ENCODE measurements at regions not wholly inside any gene's neighbourhood (a gene's known extent, or its start where the extent isn't known, plus 50 kb on each side); places are given as distances from the start of the nearest gene placed in this dataset.

DNA sequence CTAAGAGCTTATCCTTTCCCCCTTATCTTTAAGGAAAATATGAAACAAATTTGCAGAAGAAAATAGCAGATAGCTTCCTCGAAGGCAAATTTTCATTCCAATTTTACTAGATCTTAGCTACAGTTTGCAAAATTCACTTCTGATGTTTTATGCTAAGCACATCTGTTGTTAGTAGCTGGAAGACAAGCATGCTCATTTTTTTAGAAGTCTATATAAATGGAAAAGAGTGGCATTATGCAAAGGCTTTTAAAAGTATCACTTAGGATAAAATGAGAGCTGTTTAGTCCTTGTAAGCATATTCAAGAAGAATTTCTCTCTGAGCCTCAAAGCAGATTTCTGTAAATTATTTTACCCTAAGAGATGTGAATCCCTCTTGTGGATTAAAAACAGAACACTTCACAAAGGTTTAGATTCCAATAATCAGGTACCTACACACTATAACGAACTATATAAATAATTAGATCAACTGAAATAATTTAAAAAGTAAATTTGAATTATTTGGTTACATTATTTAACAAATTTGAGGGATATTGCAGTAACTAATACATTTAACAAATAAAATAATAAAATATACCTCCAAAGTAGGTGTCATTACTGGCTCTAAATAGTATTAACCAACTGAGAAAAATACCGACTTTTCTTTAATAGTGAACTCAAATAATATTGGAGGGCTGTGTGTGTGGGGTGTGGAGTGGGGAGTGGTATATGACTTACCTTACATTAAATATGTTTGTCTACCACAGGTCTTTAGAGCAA, 307.1 kb downstream of the SEMA3D start:
- 62 to 81% methylated on average over 3 of the region's 3 CpGs for WGBS, 2 donors
- Histone ChIP-seq H3K4me1 (no peaks in the 10 kb centered on the region), H3K27ac (no peak overlapping the region), H3K9me3 (no peaks in the 10 kb centered on the region), H3K27me3 (no peaks in the 10 kb centered on the region), H3K36me3 (no peaks in the 10 kb centered on the region), H3K4me3 (no peak overlapping the region)
- intact Hi-C loops (cut with DNase I) = no loop called here
- DNase-seq = no peak
- TF ChIP-seq, protein P1, sequence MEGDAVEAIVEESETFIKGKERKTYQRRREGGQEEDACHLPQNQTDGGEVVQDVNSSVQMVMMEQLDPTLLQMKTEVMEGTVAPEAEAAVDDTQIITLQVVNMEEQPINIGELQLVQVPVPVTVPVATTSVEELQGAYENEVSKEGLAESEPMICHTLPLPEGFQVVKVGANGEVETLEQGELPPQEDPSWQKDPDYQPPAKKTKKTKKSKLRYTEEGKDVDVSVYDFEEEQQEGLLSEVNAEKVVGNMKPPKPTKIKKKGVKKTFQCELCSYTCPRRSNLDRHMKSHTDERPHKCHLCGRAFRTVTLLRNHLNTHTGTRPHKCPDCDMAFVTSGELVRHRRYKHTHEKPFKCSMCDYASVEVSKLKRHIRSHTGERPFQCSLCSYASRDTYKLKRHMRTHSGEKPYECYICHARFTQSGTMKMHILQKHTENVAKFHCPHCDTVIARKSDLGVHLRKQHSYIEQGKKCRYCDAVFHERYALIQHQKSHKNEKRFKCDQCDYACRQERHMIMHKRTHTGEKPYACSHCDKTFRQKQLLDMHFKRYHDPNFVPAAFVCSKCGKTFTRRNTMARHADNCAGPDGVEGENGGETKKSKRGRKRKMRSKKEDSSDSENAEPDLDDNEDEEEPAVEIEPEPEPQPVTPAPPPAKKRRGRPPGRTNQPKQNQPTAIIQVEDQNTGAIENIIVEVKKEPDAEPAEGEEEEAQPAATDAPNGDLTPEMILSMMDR (IDR thresholded peaks at IDR 0.05) = no peak
- TF ChIP-seq POLR2AphosphoS5 (IDR thresholded peaks at IDR 0.05) (no peak), POLR2A (IDR thresholded peaks at IDR 0.05) (no peak), EP300 (IDR thresholded peaks at IDR 0.05) (no peak)

DNA sequence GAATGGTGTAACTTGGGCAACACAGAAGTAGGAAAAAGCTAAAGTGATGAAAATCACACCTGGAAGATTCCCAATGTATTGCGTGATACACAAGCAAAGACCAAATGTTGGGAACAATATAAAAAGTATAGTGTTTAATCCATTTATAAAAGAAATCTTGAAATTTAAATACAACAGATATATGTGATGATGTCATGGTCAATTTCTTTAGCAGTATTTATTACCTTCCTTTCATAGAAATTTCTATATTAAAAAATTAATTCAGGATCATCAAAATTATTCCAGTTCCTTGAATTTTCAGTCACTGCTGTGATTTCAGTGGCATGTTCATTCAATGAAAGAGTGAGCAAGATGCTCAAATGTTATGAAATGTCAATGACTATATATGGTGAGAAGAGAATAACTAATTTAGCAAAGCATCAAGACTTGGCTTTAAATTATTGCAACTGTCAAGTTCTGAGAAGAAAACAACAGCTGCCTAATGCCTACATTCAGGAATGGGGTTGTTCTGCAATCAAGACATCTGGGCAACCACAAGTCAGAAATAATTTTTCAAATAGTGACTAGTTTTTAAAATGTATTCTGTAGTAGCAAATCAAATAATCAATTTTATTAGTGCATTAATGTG, 308.8 kb downstream of the SEMA3D start:
- H3K27ac ChIP-seq = no peak overlapping the region
- H3K36me3 ChIP-seq = no peaks in the 10 kb centered on the region
- TF ChIP-seq EP300 (IDR thresholded peaks at IDR 0.05) = no peak
- TF ChIP-seq POLR2A (IDR thresholded peaks at IDR 0.05) = no peak
- TF ChIP-seq POLR2AphosphoS5 (IDR thresholded peaks at IDR 0.05) = no peak
- TF ChIP-seq, protein P1 (IDR thresholded peaks at IDR 0.05) = no peak
- H3K27me3 ChIP-seq = no peaks in the 10 kb centered on the region
- H3K9me3 ChIP-seq = no peaks in the 10 kb centered on the region
- intact Hi-C loops (cut with DNase I) = no loop called here
- DNase-seq = no peak
- WGBS, 2 donors = 92 to 100% methylated on average over 1 of the region's 1 CpG
- H3K4me1 ChIP-seq = no peaks in the 10 kb centered on the region
- H3K4me3 ChIP-seq = no peak overlapping the region

DNA sequence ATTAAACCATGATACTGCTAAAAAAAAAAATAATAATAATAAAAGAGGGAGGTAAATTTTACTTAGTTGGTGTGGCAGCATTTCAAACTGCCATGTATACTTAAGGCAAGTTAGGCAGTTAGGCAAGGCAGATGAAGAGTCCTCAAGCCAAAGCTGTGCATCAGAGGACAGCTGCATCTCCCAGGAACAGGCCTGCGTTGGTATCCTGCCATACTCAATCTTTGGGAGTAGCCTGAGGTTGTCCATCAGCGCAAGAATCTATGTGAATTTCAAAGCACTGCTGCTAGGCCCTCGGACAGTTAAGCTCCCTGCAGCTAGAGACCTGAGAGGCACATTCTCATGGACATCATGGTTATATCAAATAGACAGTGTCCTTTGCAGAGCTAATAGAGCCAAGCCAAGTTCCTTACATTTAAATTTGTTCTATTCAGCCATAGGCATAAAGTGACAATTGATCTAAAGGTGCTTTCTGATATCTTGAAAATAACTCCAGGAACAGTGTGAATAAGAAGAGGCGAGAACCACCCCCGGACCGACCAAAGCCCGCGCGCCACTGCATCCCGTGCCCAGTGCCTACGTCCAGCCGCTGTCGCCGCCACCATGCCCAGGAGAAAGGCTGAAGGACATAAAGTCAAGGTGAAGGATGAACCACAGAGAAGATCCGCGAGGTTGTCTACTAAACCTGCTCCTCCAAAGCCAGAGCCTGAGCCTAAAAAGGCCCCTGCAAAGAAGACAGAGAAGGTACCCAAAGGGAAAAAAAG, 310.6 kb downstream of the SEMA3D start:
- no peaks in the 10 kb centered on the region for H3K36me3 ChIP-seq
- no peak for DNase-seq
- H3K4me1 ChIP-seq = no peaks in the 10 kb centered on the region
- 93 to 95% methylated on average over 16 of the region's 16 CpGs for WGBS, 2 donors
- no peak for TF ChIP-seq EP300 (IDR thresholded peaks at IDR 0.05)
- TF ChIP-seq, protein P1 (IDR thresholded peaks at IDR 0.05) = no peak
- TF ChIP-seq POLR2A (IDR thresholded peaks at IDR 0.05) = no peak
- TF ChIP-seq POLR2AphosphoS5 (IDR thresholded peaks at IDR 0.05) = no peak
- H3K27ac ChIP-seq = no peak overlapping the region
- intact Hi-C loops (cut with DNase I) = no loop called here
- H3K9me3 ChIP-seq = no peaks in the 10 kb centered on the region
- H3K27me3 ChIP-seq = no peaks in the 10 kb centered on the region
- H3K4me3 ChIP-seq = no peak overlapping the region

DNA sequence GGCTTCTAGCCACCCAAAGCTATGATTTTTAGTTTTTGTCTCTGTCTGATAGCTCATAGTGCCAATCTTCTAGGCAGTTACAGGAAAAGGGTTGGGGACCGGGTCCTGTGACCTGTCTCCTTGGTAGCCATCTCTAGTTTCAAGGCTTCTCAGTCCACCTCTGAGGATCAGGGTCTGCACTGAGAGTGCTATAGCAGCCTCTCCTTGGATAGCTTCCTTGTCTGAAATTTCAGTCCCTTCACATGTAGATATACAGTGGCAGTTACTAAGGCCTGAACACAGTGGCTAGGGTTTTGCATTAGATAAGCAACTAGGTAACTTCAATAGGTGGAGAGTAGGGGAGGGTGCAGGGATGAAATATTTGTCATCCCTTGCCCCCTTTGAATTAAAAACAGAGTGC, 321.3 kb downstream of the SEMA3D start:
- Histone ChIP-seq H3K27ac (no peak overlapping the region), H3K4me3 (no peak overlapping the region), H3K36me3 (no peaks in the 10 kb centered on the region), H3K4me1 (no peaks in the 10 kb centered on the region), H3K27me3 (no peaks in the 10 kb centered on the region), H3K9me3 (no peaks in the 10 kb centered on the region)
- no peak for TF ChIP-seq EP300 (IDR thresholded peaks at IDR 0.05)
- no peak for TF ChIP-seq POLR2AphosphoS5 (IDR thresholded peaks at IDR 0.05)
- TF ChIP-seq, protein P1 (IDR thresholded peaks at IDR 0.05) = no peak
- no peak for TF ChIP-seq POLR2A (IDR thresholded peaks at IDR 0.05)
- intact Hi-C loops (cut with DNase I) = no loop called here
- 90 to 92% methylated on average over 1 of the region's 1 CpG for WGBS, 2 donors
- no peak for DNase-seq
